CD4-positive, alpha-beta T cell treated with Interleukin-17A for 1 hour (primary cell): ENCODE measurements at regions not wholly inside any gene's neighbourhood (a gene's known extent, or its start where the extent isn't known, plus 50 kb on each side); places are given as distances from the start of the nearest gene placed in this dataset.

Experiments
- DNase-seq: peaks from one replicate; pipeline ENCODE4 v3.0.0-alpha.2; 2020

GRCh38 chr16:55125818-55126385 lies 195.2 kb downstream of the IRX5 start:
- DNase-seq, result no peak

DNA sequence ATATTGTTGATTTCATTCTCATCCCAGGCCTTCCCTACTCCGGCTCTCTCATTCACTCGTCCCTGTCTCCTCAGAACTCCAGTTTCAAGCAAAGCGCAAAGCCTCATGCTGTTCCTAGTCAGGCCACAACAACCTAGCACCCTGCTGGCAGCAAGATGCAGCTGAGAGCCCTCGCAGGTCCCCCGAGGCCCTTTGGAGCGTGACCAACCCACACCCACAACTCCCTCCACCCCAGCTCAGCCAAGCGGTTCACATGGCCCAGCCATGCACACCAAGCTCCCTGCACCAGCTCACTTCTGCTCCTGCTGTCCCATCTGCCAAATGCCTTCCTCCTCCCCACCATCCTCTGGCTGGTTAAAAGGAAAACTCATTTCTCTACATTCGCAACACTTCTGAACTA lies 195.8 kb downstream of the IRX5 start:
- no peak for DNase-seq

DNA sequence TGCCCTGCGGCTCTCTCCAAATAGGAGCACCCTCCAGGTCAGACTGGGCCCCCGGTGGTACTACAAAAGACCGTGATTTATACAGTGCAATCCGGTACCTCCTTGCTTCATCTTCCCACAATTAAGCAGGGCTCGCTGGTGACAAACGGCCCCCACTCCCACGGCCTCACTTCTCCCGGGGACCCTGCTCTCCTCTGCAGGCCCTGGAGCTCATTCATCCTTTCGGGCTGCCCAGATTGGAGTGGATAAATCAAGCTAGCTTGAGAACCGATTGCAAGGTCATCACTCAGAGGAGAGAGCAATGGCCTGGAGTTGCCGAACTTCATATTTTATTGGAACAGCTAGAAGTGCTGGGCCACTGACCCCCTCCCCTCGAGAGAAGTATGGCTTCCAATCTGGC lies 193.5 kb upstream of the IRX6 start:
- no peak for DNase-seq

DNA sequence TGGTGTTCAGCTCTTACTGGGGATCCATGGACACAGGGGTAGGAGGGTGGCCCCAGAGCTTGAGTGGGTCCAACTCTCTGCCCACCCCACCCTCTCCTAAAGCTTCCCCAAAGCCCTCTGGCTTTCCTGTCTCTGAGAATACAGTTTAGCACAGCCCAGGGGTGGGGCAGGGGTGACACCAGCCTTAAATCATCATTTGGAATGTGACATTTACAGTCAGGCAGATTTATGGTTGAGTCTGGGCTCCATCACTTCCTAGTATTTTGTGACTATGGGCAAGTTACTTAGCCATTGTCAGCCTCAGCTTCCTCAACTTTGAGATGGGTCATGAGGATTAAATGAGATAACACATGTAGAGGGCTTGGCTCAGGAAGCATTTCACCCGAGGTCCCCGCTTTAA lies 193.1 kb upstream of the IRX6 start:
- no peak for DNase-seq

DNA sequence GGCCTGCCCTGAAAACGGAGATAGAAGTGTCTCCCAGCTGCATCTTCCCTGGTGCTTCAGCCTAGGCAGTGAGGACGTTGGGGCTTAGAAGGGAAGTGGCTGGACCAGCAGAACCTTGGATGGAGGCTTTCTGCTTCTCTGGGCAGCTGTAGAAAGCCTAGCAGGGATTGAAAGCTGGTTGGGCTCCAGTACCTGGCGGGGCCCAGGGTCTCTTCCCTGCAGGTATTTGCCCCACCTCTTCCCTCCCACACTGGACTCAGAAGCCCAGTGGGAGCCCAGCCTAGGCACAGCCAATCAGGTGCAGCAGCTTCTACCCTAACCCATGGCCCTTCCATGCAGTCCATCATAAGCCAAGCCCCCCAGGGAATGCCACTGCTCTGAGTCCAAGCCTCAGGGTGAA lies 190.3 kb upstream of the IRX6 start:
- no peak for DNase-seq

- no peak for DNase-seq
These were observed 187.4 kb upstream of the IRX6 start for GRCh38 chr16:55136356-55137150.

DNA sequence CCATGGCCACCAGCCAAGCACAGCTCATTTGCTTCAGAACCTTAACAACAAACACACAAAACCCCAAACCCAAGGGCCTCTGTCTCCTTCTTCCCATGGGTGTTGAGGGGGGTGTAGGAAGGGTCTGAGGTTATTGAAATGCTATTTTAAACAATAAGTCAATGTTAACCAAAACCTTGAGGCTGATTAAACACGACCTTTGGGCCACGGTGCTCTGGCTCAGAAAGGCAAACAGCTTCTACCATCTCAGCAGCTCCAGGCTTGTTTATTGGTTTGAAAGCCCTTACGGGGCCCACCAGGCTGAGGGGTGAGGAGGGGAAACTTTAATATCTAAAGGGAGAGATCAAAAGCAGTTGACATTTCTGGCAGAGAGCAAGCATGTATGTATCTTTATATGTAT lies 185.7 kb upstream of the IRX6 start:
- no peak for DNase-seq

DNA sequence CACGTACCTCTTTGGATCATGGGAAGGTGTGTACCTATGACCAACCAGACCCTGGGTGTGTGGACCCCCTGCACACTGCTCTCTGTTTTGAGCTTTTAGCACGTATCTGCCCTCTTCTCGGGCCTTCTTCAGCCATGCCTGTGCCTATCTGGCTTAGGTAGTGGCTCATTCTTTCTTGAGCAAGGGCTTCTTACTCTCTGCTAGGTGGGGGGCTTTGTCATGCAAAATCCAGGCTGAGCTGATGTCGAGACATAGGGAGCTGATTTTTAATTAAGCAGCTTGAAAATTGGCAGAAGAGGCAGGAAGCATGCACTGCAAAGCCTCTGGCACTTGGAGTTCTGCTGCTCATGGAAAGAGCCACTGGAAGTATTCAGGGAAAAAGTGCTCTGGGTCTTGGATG lies 181.6 kb upstream of the IRX6 start:
- no peak for DNase-seq

GRCh38 chr16:55144651-55145050 lies 179.4 kb upstream of the IRX6 start:
- no peak for DNase-seq

GRCh38 chr16:55145771-55146603 lies 178.0 kb upstream of the IRX6 start:
- no peak for DNase-seq

DNA sequence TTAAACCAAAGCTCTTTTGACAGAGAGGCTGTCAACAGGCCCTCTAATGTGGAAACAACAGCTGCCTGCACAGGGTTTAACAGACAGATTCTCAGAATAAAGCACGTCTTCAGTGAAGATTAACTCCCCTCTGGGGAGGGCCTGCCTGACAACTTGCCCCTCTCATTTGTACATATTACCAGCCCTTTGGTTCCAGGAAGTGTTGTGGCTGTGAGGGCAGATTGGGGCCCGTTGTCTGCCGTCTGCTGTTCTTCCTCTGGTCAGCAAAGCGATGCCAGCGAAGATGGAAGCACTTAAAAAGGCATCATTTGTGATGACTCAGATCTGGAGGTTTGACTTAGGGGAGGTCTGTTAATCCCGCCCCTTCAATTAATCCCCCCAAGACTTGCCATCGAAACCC lies 177.0 kb upstream of the IRX6 start:
- DNase-seq, result no peak

DNA sequence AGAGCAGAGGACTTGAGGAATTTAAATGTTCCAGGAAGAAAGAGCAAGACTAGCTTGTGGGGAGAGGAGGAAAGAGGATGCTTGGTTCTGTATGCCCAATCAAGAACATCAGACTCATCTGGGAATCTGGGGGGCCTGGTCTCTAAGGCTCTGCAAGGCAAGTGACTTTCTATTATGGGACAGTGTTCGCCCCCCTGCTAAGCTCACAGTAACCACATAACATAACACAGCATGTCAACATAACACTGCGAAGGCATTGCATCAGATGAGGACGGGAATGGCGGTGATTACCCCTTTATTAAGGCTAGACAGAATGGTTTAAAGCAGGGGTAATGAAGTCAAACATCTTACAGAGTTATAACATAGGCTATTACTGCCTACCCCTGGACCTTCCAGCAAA lies 176.6 kb upstream of the IRX6 start:
- DNase-seq, result no peak

DNA sequence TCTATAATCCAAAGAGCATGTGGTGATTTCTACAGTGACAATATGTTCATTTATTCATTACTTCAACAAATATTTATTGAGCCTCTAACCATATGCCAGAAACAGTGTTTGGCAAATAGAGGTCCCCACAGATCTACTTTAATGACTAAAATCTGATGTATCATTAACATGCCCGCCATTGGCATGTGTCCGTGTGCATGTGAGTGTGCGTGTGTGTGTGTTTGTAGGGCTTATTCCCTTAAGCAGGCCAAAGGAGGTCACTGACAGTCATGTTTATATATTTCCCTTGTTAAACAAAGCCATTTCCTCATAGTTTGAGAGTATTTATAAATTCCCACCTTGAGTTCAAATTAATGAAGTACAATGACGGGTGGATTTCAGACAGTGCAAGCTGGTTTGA lies 174.4 kb upstream of the IRX6 start:
- DNase-seq, result no peak

DNA sequence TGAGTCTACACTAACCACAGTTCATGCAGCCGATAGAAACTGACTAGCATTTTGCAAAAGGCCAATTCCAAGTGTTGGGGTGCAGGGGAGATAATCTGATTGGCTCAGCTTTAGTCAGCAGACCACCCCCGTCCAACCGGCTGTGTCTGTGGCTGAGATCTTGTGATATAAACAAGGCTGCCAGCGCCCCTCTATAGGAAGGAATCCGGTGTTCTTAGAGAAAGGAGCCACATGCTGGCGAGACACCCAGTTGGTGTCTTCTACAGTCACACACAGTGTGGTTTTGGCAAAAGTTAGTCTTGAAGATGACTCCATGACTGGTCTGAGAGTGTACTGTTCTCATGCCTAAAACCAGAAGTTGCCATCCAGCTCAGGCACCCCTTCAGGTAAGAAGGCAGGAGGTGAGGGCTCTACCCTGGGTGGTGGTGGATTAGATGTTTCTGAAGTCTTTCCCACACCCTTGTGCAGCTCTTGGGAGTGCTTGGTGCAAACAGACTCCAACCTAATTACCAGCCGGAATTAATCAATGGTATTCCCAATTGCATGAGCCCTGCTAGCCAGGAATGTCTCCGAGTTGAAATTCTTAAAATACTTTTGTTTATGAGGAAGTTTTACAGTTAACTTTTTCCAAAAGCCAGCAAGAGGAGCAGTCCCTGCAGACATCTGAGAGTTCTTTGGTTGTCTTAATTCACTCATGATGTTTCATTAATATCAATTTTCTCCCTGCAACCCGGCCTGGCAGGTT lies 172.3 kb upstream of the IRX6 start:
- DNase-seq, result no peak

GRCh38 chr16:55152875-55153390 lies 171.1 kb upstream of the IRX6 start:
- DNase-seq, result no peak

DNA sequence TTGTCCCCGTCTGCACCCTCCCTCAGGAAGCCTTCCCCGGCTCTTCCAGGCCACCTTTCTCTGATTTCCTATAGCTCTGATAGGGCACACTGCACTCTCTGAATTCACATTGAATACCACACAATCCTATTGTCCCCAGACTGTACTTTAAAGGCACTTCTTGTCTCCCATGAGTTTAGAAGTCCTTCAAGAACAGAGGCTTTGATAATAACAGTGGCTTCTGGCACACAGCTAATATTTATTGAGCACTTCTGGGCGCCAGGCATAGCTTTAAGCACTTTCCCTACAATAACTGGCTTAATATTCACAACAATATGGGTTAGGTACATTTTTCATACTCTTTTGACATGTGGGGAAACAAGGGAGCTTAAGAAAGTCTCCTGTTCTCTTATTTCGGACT lies 169.7 kb upstream of the IRX6 start:
- no peak for DNase-seq

DNA sequence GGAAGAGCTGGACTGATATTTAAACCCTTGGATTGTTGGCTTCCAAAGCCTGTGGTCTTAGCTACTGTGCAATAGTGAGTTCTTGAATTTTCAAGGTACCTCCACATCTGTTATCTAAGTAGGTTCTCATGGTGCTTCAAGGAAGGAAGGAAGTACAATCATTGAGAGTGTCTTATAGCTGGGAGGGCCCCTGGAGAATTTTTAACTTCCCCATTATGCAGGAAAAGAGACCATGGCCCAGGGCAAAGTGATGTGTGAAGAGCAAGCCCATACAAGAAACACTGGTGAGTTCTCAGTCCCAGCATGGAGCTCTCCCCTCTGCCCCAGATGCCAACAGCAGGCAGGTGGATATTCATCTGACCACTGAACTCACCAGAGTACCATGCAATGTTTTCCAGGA lies 169.0 kb upstream of the IRX6 start:
- no peak for DNase-seq

GRCh38 chr16:55155815-55156214 lies 168.2 kb upstream of the IRX6 start:
- DNase-seq, result no peak

- no peak for DNase-seq
These were observed 154.2 kb upstream of the IRX6 start for GRCh38 chr16:55169780-55170179.

- DNase-seq, result no peak
These were observed 152.8 kb upstream of the IRX6 start for GRCh38 chr16:55171241-55171640.

GRCh38 chr16:55175389-55175788 lies 148.6 kb upstream of the IRX6 start:
- no peak for DNase-seq

DNA sequence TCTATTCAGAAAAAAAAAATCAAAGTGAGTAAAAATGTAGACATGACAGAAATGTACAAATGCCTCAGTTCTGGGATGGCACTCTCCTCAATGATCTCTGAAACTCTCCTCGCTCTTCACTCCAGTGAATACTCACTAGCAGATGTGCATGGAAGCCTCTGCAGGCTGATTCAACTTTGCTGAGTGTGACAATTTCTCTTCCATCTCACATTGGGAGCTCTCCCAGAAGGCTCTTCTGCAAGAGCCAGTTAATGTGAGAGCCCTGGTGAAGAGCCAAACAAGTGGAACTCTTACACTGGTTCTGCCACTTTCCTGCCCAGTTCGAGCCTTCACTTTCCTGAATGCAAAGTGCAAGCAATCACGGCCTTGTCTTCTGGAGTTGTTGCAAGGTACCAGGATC lies 147.1 kb upstream of the IRX6 start:
- DNase-seq, result no peak

GRCh38 chr16:55179411-55179810 lies 144.6 kb upstream of the IRX6 start:
- no peak for DNase-seq
